ENCODE measurements at regions not wholly inside any gene's neighbourhood (a gene's known extent, or its start where the extent isn't known, plus 50 kb on each side); places are given as distances from the start of the nearest gene placed in this dataset.
A peak's percentile ranks its signal among the peaks of the same experiment; 100 is the strongest.

DNA sequence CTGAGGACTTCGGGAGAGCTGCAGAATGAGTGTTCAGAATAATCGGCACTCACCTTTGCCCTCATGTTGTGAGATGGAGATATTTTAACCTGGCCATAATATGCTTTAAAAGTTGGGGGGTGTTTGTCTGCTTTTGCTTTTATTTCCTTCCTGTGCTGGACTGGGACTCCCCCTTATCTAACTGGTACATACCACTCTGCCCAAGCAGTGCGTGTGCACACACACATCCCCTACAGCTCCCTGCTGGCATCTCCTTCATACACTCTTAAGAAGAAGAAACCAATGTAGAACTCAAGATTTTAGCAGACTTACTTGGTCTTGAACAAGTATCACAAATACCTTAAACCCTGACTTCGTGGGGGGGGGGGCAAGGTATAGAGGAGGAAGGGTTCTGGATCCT lies 146.2 kb upstream of the DMRT1 start:
- no peak for DNase-seq

GRCh38 chr9:696332-697323 lies 144.9 kb upstream of the DMRT1 start:
- DNase-seq = no peak

DNA sequence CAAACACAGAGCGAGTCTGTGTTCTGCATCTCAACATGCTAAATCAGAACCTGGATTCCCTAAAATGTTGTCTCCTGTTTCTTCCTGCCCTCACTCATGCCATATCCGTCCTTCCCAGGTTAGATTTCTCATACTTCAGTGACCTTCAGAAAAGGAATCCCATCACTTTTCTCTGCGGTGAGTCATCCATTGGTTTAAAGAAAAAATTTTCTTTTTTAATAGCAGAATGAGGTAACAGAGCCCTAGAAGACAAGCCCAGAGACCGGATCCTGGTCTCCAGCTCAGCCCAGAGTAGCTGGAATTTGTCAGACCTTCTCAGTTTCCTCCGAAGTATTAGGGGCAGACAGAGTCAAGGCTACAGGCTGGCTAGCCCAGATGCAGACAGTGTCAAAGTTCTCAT lies 143.2 kb upstream of the DMRT1 start:
- no peak for DNase-seq

GRCh38 chr9:698954-699353 lies 142.5 kb upstream of the DMRT1 start:
- no peak for DNase-seq

- DNase-seq = no peak
Measured at GRCh38 chr9:699396-699795, 142.1 kb upstream of the DMRT1 start.

DNA sequence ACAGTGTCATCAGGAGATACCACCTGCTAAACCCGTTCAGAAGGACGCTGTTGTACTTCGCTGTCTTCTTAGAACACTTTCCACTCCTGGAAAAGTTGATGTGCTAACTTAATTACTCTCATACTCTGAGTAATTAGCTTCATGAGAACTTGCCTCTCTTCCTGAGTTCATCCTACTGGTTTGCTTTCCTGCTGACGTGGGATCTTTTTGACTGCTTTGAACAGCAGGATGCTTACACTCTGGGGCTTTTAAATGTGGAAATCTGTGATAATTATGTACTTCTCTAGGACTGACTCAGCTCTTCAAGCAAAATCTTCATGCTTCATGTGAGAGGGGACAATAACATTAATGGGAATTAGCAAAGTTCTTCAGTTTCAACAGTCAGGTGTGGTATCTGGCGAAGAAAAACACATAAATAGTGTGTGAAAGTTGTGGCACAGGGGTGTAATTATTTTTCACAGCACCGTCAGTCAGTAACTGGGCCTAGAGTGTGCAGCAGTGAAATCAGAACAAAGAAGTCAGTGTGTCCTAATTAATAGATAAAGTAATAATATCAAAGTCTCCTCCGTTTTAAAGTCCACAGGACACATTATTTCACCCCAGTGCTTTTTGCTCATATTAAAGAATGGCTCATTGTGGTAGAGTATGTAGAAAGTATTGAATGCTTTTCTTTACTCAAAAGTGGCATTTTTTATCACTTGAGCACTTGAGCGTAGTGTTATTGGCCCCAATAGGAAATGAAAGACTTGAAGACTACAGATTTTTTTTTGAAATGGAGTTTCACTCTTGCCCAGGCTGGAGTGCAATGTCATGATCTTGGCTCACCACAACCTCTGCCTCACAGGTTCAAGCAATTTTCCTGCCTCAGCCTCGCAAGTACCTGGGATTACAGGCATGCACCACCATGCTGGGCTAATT lies 140.9 kb upstream of the DMRT1 start:
- no peak for DNase-seq

- DNase-seq = no peak
Measured at GRCh38 chr9:703392-703791, 138.1 kb upstream of the DMRT1 start.

GRCh38 chr9:706073-706472 lies 135.4 kb upstream of the DMRT1 start:
- no peak for DNase-seq

GRCh38 chr9:706606-707459 lies 134.7 kb upstream of the DMRT1 start:
- DNase-seq = peak; percentile 2 to 21

DNA sequence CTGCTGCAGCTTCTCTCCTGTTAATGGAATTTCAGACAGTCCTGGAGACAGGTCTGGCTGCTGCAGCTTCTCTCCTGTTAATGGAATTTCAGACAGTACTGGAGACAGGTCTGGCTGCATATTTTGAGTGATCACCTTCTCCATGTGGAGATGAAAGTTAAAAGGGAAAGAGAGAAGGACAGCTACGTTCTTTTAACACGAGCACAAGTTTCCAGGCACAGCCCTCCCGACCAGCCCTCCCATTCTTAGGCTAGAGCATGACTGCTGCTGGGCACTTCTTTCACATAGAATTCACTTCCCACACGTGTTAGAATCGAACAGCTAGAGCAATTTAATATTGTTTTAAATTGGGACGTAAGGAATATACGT lies 133.3 kb upstream of the DMRT1 start:
- DNase-seq = no peak

- DNase-seq = no peak
Measured at GRCh38 chr9:708551-709432, 132.7 kb upstream of the DMRT1 start.

DNA sequence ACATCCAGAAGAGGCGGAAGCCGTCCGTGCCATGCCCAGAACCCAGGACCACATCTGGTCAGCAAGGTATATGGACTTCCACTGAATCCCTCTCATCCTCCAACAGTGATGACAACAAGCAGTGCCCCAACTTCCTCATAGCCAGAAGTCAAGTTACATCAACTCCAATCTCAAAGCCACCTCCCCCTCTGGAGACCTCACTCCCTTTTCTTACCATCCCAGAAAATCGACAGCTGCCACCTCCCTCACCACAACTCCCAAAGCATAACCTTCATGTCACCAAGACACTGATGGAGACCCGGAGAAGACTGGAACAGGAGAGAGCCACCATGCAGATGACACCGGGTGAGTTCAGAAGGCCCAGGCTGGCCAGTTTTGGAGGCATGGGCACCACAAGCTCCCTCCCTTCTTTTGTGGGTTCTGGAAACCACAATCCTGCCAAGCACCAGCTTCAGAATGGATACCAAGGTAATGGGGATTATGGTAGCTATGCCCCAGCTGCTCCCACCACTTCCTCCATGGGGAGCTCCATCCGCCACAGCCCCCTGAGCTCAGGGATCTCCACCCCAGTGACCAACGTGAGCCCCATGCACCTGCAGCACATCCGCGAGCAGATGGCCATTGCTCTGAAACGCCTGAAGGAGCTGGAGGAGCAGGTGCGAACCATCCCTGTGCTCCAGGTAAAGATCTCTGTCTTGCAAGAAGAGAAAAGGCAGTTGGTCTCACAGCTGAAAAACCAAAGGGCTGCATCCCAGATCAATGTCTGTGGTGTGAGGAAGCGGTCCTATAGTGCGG lies 130.3 kb upstream of the DMRT1 start:
- no peak for DNase-seq

GRCh38 chr9:711761-712553 lies 129.5 kb upstream of the DMRT1 start:
- no peak for DNase-seq

DNA sequence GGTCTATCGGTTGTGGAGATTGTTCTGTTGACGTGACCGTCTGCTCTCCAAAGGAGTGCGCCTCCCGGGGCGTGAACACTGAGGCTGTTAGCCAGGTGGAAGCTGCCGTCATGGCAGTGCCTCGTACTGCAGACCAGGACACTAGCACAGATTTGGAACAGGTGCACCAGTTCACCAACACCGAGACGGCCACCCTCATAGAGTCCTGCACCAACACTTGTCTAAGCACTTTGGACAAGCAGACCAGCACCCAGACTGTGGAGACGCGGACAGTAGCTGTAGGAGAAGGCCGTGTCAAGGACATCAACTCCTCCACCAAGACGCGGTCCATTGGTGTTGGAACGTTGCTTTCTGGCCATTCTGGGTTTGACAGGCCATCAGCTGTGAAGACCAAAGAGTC lies 128.9 kb upstream of the DMRT1 start:
- no peak for DNase-seq

- DNase-seq = no peak
Measured at GRCh38 chr9:713091-713490, 128.4 kb upstream of the DMRT1 start.

DNA sequence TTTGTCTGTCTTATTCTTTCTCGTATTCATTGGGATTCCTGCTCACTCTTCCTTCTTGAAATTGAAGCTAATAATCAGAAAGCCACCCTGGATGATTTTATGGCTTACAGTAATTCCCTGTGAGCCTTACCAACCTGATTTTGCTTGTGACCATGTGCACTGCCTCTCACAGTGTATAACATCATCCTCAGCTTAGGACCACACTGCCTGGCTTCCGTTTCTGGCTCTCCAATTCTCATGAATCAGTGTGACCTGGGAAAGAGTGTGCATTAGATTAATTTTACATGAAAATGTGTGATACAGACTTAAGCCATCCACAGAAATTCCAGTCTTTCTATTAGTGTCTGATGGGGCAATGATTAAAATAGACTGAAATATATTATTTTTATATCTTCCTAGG lies 126.8 kb upstream of the DMRT1 start:
- DNase-seq = no peak

DNA sequence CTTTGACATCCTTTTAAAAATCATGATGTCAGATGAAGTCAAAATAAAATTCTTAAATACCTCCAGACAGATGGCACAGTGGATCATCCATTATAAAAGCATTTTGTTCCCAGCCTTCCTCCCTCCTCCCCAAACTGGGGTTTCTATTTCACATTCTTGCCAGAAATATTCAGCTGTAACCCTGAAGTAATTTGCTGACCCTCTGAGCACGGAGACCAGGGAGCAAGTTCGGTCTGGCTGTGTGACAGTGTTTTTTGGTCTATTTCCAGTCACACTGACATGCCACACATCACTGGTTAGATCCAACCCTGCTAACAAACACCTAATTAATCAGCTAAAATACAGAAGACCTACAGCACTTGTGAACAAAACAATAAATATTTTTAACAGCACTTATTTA lies 126.2 kb upstream of the DMRT1 start:
- no peak for DNase-seq

- DNase-seq = no peak
Measured at GRCh38 chr9:715743-716400, 125.6 kb upstream of the DMRT1 start.

- no peak for DNase-seq
Measured at GRCh38 chr9:717722-718121, 123.8 kb upstream of the DMRT1 start.

Measured in CD4-positive, alpha-beta T cell treated with Interleukin-4 for 1 hour (primary cell).